Esophagus mucosa (tissue), 1 donor: ENCODE measurements at regions not wholly inside any gene's neighbourhood (a gene's known extent, or its start where the extent isn't known, plus 50 kb on each side); places are given as distances from the start of the nearest gene placed in this dataset.
"Not testable (repeated sequence)": the region's sequence is repeated elsewhere in the genome, so short reads cannot be mapped to it uniquely, and the experiment has no call there.

Source experiments
- ATAC-seq: fragments of 200-7000 bp; cut with Tn5 transposase; one replicate; pipeline ENCODE4 v1.9.1; 2020
- donor health status: DM: yes; HTN: yes; CAD: no.

GRCh38 chr19:28553005-28553404 lies 659.9 kb downstream of the UQCRFS1 start:
- no peak for ATAC-seq

- no peak for ATAC-seq
Observed at GRCh38 chr19:28549680-28550277, 663.2 kb downstream of the UQCRFS1 start.

- no peak for ATAC-seq
Observed at GRCh38 chr19:28546148-28546685, 666.7 kb downstream of the UQCRFS1 start.

GRCh38 chr19:28545397-28545796 lies 667.6 kb downstream of the UQCRFS1 start:
- not testable (repeated sequence) for ATAC-seq

- ATAC-seq, result no peak
Observed at GRCh38 chr19:28544451-28545261, 668.3 kb downstream of the UQCRFS1 start.

GRCh38 chr19:28543244-28543776 lies 669.6 kb downstream of the UQCRFS1 start:
- ATAC-seq, result no peak

GRCh38 chr19:28542394-28543243 lies 670.3 kb downstream of the UQCRFS1 start:
- ATAC-seq, result no peak

GRCh38 chr19:28541602-28542393 lies 671.2 kb downstream of the UQCRFS1 start:
- no peak for ATAC-seq

- no peak for ATAC-seq
Observed at GRCh38 chr19:28541029-28541428, 671.9 kb downstream of the UQCRFS1 start.

- not testable (repeated sequence) for ATAC-seq
Observed at GRCh38 chr19:28540385-28540784, 672.6 kb downstream of the UQCRFS1 start.

- no peak for ATAC-seq
Observed at GRCh38 chr19:28539759-28540158, 673.2 kb downstream of the UQCRFS1 start.

- not testable (repeated sequence) for ATAC-seq
Observed at GRCh38 chr19:28538579-28538978, 674.4 kb downstream of the UQCRFS1 start.

GRCh38 chr19:28537896-28538295 lies 675.1 kb downstream of the UQCRFS1 start:
- ATAC-seq, result no peak

- no peak for ATAC-seq
Observed at GRCh38 chr19:28537079-28537478, 675.9 kb downstream of the UQCRFS1 start.

GRCh38 chr19:28535352-28535775 lies 677.6 kb downstream of the UQCRFS1 start:
- ATAC-seq, result no peak

GRCh38 chr19:28534766-28535351 lies 678.1 kb downstream of the UQCRFS1 start:
- no peak for ATAC-seq

- ATAC-seq, result no peak
Observed at GRCh38 chr19:28532765-28533341, 680.1 kb downstream of the UQCRFS1 start.

GRCh38 chr19:28531979-28532378 lies 681.0 kb downstream of the UQCRFS1 start:
- ATAC-seq, result no peak

GRCh38 chr19:28530406-28531035 lies 682.4 kb downstream of the UQCRFS1 start:
- ATAC-seq, result no peak

GRCh38 chr19:28526038-28526437 lies 686.9 kb downstream of the UQCRFS1 start:
- no peak for ATAC-seq
